HG03064 (cell line): ENCODE measurements at regions not wholly inside any gene's neighbourhood (a gene's known extent, or its start where the extent isn't known, plus 50 kb on each side); places are given as distances from the start of the nearest gene placed in this dataset.
"Not testable (repeated sequence)": the region's sequence is repeated elsewhere in the genome, so short reads cannot be mapped to it uniquely, and the experiment has no call there.

Source experiments
- ATAC-seq: cut with Tn5 transposase; IDR thresholded peaks from one replicate; pipeline ENCODE4 v1.9.1; 2021; ENCODE audit warnings: low read depth; ENCODE audit not compliant: unreplicated experiment

DNA sequence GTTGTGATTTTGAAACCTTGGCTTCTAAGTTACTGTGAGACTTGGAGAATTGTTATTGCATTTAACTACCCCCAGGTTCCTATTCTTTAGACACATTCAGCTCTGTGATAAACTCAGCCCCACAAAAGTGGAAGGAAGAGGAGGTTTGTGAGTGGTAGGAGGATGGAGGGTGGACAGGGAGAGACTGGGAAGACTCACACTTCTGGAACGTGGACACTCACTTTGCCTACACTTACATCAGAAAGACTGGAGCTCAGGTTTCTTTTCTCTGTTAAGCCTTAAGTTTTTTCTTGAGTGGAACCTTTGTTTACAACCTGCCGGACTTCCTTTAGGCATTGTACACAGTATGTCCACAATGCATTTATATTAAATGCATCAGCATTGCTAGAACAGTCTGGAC lies 99.0 kb downstream of the AREG start:
- ATAC-seq = no peak

DNA sequence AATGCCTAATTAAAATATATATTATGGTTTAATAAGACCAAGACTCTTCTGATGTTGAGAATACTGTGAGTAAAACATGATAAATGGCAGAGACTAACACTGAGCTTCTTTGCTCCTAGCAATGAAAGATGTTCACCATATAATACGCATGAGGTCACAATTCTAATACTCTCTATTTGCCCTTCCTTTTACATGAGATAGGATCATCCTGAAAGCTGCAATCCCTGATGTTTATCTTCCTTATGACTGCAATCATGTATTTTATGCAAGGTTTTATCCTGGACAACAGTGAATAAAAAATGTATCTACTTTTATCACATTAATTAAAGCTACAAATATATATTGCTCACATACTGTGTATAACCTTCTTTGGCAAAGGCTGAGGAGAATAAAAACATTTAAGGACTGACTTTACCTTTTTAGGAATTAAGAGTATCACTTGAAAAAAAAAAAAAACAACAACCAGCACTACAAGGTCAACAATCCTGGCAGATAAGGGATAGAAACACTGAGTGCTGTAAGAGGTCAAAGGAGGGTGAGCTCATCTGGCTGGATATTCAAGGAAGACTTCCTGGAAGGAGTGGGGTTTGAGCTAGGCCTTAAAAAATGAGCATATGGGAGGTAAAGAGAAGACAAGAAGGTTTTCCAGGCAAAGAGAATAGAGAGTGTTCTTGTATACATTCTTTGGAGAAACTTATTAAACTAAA lies 99.9 kb downstream of the AREG start:
- no peak for ATAC-seq

DNA sequence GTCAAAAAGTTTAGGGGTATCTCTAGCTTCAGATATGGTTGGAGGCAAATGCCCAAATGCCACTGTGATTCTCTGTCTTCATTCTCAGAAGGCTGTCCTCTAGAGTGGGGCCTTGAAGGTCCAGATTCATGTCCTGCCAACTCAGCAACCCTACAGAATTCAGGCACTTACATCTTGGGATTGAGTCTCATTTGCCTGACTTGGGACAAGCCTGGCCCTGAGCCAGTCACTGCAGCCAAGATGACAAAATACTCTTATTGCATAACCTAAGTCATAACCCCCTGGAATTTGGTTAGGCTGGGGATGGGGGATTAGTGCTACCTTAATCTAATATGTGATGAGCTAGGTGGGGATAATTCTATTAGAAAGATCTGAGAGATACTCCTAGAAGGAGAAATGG lies 100.5 kb downstream of the AREG start:
- ATAC-seq = no peak

DNA sequence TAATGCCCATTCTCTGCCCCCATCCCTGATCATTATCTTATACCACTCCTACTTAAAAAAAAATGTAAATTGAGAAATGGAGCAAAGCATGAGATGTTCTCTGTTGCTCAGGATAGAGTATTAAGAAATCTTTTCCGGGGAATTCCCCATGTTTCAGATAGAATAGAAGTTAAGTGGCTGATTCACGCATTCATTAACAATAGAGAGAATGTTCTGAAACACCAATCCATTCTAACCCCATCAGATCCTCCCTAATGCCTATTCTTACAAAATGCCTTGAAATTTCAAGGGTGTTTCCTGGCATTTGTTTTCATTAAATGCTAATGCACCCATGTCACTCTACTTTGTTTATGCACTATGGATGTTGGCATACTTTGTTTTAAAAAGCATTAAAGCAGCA lies 101.1 kb downstream of the AREG start:
- ATAC-seq = no peak

DNA sequence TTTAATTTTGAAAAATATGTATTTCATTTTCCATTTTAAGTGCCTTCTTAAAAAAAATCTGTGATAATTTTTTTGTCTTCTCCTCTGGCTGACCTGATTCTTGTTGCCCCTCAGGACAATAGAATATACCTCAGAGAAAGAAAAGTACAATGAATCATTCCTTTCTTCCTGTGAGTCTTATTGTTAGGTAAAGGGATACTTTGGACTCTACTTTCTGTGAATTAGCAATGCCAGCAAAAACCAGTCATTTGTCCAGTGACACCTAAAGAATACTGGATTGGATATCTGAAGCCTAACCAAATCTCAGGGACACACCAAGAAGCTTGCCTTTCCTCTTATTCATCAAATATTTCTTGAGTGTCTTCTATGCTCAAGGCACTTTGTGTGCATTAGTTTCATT lies 102.1 kb downstream of the AREG start:
- ATAC-seq = no peak

DNA sequence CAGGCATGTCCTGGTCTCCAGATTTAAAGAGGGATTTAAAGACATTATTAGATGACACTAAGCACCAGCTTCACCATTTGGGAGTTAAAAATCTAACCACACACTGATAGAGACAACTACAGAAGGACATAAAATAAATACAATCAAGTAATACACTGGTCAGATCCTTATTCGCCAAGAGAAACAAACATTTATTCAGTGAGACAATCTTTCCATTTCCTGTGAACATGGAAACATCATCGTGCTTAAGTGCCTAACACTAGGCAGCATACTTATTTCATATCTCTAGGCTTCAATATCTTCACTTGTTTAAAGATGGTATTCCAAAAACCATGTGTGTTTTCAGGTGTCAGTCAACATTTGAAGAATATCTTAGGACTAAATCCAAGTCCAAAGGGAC lies 103.6 kb downstream of the AREG start:
- ATAC-seq = no peak

DNA sequence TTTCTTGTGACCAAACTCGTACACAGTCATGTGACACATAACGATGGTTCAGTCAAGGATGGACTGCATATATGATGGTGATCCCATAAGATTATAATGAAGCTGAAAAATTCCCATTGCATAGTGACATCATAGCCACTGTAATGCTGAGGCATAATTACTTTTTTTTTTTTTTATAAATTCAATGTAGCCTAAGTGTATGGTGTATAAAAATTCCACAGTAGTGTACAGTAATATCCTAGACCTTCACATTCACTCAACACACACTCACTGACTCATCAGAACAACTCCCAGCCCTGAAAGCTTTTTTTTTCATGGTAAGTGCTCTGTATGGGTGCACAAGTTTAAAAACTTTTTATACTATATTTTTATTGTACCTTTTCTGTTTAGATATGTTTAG lies 105.0 kb downstream of the AREG start:
- ATAC-seq = no peak

DNA sequence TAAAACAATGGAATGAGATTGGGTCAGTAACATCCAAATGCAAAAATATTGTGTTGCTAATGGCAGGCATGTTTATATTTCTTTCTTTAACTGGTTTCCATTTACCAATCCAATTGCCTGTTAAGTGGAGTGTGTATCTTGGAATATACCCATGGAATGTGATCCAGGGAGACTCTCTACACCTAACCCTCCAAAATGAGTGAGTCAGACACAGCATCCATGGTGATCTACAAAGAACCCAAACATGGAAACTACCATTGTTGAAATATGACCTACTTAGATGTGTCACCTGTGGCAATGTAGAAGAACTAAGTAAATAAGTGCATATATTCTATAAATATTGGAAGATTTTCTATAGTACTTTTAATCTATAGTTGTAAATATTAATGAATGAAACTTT lies 110.3 kb downstream of the AREG start:
- ATAC-seq = no peak

DNA sequence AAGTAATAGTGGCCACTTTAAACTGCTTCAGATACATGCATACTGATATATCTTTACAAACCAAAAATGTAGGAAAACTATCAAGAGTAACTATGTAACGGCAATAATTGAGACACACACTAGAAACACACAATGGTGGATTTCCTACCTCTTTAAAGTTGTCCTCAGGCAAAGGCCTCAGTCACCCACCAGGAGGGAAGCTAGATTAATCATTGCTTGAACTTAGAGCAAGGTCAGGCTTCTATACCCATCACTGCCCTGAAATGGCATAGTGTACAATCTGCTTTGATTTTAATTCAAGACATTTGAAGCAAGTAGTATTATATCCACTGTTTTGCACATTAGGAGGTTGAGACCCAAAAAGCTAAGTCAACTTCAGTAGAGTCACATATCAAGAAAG lies 110.9 kb downstream of the AREG start:
- ATAC-seq = no peak

DNA sequence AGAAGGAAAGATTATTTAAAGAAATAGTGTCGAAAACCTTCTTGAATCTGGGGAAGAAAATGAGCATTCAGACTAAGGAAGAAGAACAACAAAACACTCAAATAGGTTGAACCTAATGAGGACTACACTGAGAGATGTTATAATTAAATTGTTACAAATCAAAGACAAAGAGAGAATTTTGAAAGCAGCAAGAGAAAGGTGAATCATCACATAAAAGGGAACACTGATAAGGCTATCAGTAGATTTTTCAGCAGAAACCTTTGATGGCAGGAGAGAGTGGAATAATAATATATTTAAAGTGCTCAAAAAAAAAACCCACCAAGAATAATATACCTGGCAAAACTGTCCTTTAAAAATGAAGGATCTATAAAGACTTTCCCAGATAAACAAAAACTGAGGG lies 114.9 kb downstream of the AREG start:
- no peak for ATAC-seq

DNA sequence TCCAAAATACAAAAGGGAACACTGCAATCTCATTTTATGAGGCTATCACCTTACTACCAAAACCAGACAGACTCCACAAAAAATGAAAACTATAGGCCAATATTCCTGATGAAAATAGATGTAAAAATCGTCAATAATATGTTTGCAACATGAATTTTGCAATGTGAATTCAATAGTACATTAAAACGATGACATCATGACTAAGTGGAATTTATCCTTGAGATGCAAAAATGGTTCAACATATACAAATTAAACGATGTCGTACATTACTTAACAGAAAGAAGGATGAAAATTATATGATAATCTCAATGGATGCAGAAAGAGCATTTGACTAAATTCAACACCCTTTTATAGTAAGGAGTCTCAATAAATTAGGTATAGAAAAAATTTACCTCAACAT lies 123.0 kb downstream of the AREG start:
- ATAC-seq = no peak

DNA sequence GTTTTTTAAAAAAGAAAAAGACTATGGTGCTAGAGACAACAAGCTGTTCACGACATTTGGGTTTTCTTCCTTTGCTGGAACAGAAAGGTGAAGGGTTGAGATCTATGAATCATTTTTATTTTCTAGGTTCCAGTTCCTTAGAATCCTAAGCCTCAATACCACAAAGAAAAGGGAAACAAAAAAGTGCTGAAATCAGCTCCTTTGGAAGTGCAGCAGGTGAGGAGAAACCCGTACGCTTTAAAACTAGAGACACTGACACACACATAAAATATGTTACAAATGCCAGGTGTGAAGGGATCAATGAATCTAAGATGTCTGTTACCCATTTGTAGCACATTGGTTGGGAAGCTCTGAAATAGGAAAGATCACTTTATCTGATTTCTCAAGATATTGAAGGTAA lies 125.2 kb downstream of the AREG start:
- no peak for ATAC-seq

DNA sequence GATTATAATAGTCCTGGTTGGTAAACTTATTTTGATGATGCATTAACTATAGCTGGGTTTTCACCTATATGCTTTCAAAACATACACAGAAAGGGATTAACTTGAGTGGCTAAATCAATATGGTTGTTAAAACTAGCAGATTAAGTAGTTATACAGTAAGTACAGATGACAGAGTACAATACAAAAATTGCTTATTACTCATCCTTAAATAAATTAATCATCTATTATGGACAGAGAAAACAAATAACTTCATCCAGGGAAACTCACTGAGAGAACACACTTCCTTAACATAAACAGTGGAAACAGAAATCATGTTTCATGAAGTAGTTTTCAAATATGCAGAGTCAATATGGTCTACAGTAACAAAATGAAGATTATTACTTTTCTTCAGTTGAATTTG lies 133.4 kb downstream of the AREG start:
- ATAC-seq = no peak

DNA sequence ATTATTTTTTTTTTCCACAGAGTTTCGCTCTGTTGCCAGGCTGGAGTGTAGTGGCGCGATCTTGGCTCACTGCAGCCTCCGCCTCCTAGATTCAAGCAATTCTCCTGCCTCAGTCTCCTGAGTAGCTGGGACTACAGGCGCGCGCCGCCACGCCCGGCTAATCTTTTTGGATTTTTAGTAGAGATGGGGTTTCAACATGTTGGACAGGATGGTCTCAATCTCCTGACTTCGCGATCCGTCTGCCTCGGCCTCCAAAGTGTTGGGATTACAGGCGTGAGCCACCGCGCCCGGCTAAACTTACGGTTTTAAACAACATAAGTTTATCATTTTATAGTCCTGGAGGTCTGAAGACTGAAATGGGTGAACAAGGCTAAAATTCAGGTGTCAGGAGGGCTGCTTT lies 133.9 kb downstream of the AREG start:
- not testable (repeated sequence) for ATAC-seq

DNA sequence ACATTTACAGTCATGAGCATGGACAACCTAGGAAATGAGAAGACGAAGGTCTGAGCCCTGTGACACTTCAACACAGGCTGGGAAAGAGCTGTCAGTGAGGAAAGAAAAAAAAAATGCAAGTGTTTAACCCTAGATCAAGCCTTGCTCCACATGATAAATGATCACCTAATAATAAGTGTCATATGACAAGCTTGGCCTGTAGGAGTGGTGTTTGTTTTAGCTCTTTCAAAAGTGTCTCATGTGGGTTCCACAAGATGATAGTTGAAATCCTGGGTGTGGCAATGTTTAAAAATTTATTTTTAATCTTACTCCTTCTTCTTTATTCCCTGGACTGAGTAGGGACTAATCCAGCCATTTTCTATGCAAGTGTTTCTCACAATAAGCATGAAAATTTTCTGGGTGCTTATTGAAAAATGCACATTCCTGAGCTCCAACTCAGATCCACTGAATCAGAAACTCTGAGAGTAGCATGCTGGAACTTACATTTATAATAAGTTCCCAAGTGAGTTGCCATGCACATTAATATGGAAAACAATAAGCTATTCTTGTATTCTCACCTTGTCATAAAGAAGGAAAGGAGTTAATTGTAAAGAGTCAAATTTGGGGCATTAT lies 138.3 kb downstream of the AREG start:
- ATAC-seq = no peak

DNA sequence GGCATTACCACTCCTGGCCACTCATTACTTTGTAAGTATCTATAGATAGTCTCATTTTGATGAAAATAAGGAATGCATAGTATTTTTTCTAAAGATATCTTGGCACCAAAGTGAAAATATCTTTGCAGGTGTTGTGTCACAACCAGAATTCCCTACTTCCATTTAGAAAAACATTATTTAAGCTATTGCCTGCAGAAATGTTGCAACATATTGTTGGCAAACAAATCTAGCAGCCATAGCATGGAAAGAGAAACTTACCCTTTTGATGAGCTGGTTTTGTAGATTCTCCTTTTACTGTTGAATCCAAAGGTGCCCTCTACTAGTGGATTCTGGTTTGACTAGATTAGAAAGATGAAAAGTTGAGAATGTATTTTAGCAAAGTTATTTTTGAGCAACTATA lies 138.8 kb downstream of the AREG start:
- no peak for ATAC-seq

DNA sequence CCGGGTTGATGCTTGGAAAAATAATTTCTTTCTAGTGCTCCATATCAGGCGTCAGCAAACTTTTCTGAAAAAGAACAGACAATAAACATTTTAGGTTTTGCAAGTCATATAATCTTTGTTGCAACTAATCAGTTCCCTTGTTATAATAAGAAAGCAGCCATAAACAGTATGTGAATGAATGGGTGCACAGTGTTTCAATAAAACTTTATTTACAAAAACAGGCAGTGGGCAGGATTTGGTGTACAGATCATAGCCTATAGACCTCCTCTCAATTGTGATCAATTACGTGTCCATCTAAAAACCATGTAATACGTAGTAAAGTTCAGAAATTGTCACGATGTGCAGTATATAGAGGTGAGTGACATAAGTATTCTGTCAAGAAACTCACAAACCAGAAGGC lies 143.4 kb downstream of the AREG start:
- ATAC-seq = no peak

DNA sequence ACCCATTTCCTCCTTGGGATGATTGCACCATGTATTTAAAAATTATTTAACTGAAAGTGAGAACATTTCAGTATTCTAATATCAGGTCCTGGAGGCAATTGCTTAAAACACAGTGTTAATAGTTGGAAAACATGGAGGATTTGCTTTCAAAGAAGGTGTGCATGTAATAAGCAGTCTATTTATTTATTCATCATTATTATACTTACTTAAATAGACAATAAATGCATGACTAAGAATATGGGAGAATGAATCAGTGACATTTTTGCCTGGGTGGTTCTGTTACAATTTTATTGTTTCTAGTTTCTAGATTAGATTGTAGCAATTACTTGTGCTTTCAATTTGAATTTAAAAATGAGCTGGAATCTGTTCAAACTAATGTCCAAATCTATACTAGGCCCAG lies 145.5 kb downstream of the AREG start:
- no peak for ATAC-seq

DNA sequence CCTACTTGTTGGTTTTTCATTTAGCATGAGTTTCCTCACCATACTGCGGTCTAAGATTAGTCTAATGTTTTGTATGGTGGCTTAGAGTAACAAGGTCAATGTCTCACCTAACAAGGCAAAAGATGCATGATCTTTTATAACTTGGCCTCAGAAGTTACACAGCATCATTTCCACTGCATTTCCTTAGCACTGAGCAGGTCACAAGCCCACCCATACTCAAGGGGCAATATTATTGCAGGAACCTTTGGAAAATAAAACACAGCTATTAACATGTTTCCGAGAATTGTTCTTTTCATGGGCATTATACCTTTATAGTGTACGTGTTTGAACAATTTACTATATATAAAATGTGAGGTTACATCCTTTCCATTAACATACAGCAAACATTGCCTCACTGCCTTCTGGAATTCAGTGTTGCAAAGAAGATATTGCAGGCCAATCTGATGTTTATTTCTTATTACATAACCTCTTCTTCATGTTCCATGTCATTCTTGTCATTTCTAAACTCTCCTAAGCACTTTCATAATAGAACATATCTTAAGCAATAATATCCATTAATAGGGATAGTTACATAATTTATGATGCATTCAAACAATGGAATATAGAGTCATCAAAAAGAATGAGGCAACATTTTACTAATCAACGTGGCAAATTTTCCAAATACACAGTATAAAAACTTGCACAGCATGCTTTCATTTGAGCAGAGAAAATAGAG lies 153.8 kb downstream of the AREG start:
- no peak for ATAC-seq

DNA sequence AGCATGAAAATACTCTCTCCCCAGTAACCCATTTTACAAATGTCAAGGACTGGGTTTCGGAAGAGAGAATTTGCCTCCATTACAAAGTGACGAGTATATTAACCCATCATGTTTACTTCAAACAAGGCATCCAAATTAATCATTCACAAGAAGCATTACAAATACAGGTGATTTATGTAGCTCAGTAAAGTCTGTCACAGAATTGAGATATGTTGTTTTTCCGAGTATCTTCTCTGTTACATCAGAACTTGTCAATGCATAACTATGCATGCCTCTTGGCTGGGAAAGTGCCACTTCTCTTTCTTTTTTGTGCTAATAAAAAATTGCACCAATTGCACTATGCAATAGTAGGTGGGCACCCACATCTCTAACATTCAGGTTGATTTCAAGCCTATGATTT lies 158.2 kb downstream of the AREG start:
- no peak for ATAC-seq

DNA sequence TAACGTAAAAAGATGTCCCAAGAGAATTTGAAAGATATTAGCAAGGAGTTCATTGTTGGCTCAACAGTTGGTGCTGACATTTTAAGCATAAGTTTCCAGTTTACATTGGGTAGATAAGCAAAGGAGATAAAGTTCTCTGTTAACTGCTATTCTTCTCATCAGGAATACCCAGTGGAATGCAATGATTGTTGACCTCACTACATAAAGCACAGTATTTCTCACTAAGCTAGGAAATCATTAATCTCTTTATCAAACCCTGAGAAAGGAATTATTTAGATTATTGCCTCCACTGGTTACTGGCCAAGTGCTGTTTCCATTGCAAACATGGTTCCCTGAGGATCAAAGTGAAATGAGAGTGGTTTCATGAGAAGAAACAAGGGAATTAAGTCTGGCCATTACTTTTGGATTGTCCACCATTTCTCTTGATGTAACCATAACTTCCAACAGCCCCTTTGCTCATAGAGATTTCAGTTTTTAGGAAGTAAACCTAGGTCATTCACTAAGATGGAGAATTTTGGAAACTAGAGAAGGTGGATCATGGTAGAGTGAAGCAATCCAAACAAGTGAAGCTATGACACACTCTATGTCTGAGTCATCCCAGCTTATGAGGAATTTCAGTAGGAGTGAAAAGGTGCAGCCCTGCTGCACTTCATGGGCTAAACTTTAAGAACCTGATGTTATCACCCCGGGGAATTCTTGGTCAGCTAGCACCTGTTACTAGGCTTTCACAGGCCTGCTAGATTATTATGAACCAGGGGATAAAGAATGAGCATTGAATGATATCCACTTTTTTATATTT lies 163.4 kb downstream of the AREG start:
- no peak for ATAC-seq
